Fibroblast of lung (primary cell): ENCODE measurements at regions not wholly inside any gene's neighbourhood (a gene's known extent, or its start where the extent isn't known, plus 50 kb on each side); places are given as distances from the start of the nearest gene placed in this dataset.

Experiments used
- CTCF ChIP-seq, 2 donors: IDR thresholded peaks in 1 of 2; conservative IDR thresholded peaks in 1 of 2; 1 replicate in 1 of 2; 2 replicates in 1 of 2; pipeline ENCODE4 v1.5.1; 2011 to 2012; ENCODE audit warnings: low read length in 2 of 2, control low read depth in 1 of 2, inconsistent platforms in 1 of 2, low read depth in 1 of 2, mild to moderate bottlenecking in 1 of 2
- EZH2 ChIP-seq: IDR thresholded peaks from 2 replicates; pipeline ENCODE4 v1.5.1; 2012; ENCODE audit warnings: low read length, control low read depth, mild to moderate bottlenecking; ENCODE audit errors: missing control alignments

GRCh38 chr3:123341-123740 lies 73.2 kb upstream of the CHL1 start:
- TF ChIP-seq CTCF (conservative IDR thresholded peaks at IDR 0.05 in 1 of 2, IDR thresholded peaks at IDR 0.05 in 1 of 2; ENCODE audit: low read depth in 1 of 2, low read length in 2 of 2) (no peak), EZH2 (no peak)
